GM21526 (cell line): ENCODE measurements at regions not wholly inside any gene's neighbourhood (a gene's known extent, or its start where the extent isn't known, plus 50 kb on each side); places are given as distances from the start of the nearest gene placed in this dataset.
"Not testable (repeated sequence)": the region's sequence is repeated elsewhere in the genome, so short reads cannot be mapped to it uniquely, and the experiment has no call there.

ENCODE experiments used
- ATAC-seq: cut with Tn5 transposase; IDR thresholded peaks from one replicate; pipeline ENCODE4 v1.9.1; 2021; ENCODE audit warnings: moderate library complexity; ENCODE audit not compliant: unreplicated experiment, low FRiP score

DNA sequence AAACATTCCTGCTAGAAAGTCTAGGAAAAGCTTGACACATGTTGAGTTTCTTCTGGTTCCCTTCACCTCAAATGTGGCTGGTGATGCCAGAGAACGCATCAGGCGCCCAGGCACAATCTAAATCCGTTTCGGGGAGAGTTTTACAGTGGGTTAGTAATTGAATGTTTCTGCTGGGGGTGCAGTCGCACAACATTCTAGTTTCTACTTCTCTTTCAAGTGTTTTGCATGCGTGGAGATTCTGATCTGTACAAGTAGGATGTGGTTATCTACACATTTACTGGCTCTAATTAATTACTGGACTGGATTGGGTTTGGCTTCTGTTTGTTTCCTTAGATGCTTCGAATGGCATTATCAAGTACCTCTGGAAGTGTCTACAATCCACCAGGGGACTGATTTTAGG is 173.8 kb downstream of the TMEM26 start:
- ATAC-seq, result no peak

DNA sequence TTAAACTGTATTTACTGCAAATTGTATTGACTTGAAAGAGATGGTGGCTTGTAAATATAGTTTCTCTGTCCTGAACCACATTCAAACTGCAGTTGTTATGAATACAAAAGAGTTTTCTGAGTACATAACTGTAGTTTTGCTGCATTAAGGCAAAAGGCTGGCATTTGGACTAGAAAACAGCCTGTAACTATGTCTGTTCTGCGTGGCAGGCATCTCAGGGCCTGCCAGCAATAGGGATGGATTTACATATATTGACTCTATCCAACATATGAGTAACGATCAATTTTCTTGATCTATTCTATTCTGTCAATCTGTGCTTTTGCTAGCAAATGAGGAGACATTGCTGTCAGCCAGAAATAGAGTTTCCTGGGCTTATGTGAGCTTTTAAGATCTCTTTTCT is 174.6 kb downstream of the TMEM26 start:
- no peak for ATAC-seq

- no peak for ATAC-seq
Observed at GRCh38 chr10:61272781-61273180, 180.4 kb downstream of the TMEM26 start.

DNA sequence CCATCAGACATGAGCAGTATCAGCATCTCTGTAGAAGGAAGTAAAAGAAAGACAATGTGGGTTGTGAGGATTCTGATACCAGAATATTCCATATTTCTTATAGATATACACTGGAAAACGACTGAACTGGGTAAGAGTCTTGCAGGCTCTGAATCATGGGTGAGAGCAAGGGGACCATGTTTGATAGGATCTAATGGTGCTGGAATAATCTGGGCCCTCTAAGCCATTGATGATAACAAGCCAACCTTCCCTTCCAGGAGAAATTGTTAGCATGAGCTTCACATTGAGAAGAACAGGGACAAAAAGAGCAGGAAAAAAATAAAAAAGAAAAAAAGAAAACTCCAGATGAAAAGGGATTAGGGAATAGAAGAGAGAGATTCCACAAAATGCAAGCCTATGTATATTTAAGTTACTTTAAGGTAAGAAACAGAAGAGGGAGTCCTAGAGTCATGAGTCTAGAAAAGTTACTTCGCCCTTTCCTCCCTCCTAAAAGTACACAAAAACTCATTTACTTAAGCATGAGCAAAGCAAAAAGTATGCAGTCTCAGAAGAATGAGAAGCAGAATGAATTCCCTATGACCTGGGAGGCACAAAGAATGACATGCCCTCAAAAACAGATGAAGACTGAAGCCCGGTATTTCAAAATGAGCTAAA is 181.9 kb downstream of the TMEM26 start:
- ATAC-seq, result no peak

GRCh38 chr10:61263518-61263917 is 189.7 kb downstream of the TMEM26 start:
- no peak for ATAC-seq

DNA sequence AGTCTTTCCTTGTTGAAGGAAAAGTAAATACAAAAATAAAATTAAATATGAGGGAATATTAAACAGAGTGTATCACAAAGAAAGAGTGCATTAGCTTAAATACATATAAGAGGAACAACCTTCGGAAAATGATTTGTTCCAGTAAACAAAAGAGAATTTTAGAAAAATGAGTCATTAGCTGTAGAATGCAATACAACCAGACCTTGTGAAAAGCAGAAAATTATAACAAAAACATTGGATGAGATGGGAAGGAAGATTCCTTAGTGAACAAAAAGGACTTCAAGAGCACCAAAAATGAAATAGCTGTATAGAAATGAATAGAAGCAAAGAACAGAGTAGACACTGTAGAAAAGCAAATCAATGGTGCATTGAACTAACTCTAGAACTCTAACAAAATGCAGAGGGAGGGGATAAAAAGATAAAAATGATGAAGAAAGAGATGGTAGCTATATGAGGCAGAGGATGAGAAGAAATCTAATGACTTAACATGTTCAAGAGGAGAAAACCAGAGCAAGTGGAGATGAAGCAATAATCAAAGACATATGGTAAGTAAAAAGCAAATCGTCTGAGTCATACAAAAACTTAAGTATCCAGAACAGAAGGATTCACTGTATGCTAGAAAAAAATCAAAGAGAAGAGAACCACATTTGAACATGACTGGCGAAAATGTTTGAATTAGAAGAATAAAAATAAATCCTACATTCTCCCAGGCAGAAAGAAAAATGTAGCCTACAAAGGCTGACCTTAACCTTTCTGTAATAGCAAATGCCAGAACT is 190.5 kb downstream of the TMEM26 start:
- ATAC-seq, result no peak

DNA sequence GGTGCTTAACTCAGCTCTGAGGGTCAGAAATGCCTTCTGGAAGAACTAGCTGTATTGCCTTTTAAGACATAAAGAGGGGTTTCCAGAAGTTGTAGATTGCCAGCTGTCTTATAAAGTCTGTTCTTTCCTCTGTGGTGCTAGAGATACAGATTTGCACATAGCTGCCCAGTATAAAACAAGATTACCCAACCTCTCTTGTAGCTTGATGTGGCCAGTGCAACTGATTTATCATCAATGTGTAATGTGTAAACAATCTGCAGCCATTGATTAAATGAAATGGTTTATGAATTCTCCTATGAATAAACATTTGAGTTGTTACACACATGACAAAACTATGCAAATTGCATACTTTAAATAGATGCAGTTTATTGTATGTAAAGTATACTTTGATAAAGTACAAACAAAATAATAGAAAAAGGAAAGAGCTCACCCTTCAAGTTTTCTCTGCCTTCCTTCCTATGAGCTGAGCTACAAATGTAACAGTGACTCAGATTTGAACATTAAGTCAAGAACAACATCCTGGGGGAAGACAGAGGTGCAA is 195.2 kb downstream of the TMEM26 start:
- ATAC-seq, result no peak

DNA sequence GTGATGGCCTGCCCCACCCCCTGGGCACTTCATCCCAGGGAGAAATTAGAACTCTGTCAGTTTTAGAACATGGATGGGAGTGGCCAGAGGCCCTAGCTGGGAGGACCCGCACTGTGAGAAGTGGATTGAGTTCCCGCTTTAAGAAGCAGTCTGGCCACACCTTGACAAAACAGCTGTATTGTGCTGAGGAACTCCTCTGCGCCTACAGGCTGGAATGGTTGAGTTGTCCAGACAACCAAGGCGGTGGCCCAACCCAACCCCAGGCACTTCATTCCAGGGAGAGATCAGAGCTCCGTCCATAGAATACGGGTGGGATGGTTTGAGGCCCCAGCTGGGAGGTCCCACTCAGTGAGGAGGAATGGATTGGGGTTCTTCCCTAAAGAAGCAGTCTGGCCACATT is 196.0 kb downstream of the TMEM26 start:
- no peak for ATAC-seq

DNA sequence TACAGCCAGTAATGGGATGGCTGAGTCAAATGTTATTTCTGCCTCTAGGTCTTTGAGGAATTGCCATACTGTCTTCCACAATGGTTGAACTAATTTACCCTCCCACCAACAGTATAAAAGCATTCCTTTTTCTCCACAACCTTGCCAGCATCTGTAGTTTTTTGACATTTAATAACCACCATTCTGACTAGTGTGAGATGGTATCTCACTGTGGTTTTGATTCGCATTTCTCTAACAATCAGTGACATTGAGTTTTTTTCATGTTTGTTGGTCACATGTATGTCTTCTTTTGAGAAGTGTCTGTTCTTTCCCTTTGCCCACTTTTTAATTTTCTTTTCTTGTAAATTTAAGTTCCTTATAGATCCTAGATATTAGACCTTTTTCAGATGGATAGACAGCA is 200.9 kb downstream of the TMEM26 start:
- not testable (repeated sequence) for ATAC-seq

GRCh38 chr10:61251089-61251488 is 202.1 kb downstream of the TMEM26 start:
- ATAC-seq, result no peak

GRCh38 chr10:61250131-61250530 is 203.1 kb downstream of the TMEM26 start:
- ATAC-seq, result no peak

GRCh38 chr10:61248013-61248412 is 205.2 kb downstream of the TMEM26 start:
- no peak for ATAC-seq

DNA sequence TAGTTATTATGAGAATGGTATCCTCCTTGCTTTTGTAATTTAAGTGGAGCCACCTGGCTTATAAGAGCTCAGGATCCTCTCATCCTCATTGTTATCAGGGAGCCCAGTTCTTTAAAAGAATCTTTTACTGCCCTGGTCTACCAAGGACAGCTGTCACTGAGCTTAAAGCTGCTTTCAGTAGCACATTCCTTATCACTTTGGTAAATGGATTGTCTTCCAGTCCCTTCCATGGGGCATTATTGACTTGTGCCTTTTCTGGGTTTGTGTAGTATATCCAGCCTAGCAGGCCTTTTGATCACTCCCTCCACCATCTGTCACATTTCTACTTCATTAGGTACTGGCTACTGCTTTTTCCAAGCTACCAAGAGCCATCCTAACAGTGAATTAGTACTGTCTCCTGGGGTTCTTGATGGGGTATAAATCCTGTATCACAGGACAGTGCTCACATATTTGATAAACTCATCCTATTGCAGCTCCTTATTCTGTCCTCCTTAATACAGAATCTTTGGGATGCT is 208.9 kb downstream of the TMEM26 start:
- no peak for ATAC-seq

GRCh38 chr10:61232780-61233179 is 220.4 kb downstream of the TMEM26 start:
- ATAC-seq, result no peak

DNA sequence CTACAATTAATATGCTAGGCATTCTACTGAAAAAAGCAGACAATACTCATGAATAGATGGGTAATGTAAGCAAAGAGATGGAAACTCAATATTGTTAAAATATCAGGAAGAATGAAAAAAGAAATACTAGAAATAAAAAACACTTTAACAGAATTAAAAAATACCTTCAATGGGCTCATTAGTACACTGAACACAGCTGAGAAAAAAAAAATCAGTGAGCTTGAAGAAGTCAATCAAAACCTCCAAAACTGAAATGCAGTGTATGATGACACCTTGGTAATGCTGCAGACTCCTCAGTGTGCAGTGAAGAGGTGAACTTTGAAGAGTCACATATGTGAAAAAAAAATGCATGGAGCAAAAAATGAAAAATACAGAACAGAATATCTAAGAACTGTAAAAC is 227.2 kb downstream of the TMEM26 start:
- ATAC-seq, result no peak

DNA sequence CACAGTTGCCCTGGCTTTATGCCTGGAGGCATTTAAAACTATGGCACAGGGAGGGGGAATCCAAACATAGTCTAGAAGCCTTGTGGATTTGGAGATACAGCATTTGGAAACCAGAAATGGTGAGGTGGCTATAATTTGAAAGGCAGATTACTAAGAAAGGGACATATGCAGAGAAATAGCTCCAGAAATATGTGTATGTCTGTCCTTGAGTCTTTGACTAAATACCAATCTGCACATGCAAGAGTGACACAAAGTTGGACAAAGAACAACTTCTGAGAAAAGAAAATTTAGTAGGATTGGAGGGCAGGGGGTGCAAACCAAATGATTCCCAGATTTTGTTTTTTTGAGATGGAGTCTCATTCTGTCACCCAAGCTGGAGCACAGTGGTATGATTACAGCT is 229.6 kb downstream of the TMEM26 start:
- ATAC-seq, result no peak

DNA sequence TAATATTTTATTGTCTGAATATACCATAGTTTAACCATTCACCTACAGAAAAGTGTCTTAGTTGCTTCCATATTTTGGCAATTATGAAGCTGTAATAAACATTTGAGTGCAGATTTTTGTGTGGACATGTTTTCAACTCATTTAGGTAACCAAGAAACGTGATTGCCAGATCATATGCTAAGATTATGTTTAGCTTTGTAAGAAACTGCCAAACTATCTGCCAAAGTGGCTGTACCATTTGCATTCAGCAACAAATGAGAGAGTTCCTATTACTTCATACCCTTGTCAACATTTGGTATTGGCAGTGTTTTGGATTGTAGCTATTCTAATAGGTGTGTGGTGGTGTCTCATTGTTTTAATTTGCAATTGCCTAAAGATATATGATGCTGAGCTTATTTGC is 233.5 kb downstream of the TMEM26 start:
- ATAC-seq, result no peak

GRCh38 chr10:61217851-61218565 is 235.2 kb downstream of the TMEM26 start:
- ATAC-seq, result no peak

GRCh38 chr10:61215246-61215645 is 237.9 kb downstream of the TMEM26 start:
- ATAC-seq, result no peak

DNA sequence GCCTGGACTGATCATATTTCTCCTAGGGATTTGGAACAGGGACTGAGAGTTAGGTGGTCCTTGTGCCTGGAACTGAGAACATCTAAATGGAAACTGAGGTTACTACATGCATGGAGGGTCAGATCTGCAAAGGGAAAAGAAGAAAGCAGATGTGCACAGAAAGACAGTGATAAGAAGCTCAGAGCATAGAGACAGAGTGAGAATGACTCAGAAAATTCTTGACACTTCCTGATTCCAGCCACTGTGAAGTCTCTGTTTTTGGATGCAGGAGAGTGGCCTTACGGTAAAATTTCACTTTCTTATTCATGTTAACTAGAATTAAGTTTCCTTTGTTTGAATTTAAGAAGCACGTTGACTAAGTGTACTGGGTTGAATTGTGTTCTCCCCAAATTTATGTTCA is 241.7 kb downstream of the TMEM26 start:
- no peak for ATAC-seq

DNA sequence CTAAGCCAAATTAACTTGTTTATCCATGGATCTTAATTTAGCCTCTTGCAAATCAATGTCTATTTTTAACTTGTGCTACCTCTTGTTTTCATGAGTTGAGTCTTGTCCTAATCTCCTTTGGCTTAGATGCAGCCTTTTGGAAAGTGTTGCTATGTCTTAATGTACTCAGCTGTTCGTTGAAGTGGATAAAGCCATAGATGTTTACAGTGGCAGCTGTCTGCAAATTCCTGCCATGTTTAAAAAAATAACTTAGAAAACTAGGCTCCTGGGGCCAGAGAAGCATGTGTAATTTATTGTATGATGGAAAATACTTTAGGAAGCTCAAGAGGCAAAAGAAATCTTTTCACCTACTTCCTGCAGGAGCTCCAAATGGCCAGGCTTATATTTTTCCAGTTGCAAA is 253.1 kb upstream of the RHOBTB1 start:
- ATAC-seq, result no peak
